Activated CD4-positive, alpha-beta T cell treated with anti-CD3 and anti-CD28 coated beads for 1 hour (primary cell): ENCODE measurements at regions not wholly inside any gene's neighbourhood (a gene's known extent, or its start where the extent isn't known, plus 50 kb on each side); places are given as distances from the start of the nearest gene placed in this dataset.

Source experiments
- DNase-seq: peaks from one replicate; pipeline ENCODE4 v3.0.0-alpha.2; 2020

GRCh38 chr2:128368437-128369107, 49.9 kb upstream of the HS6ST1 start:
- no peak for DNase-seq

GRCh38 chr2:128369108-128369555, 50.5 kb upstream of the HS6ST1 start:
- no peak for DNase-seq

GRCh38 chr2:128369602-128370467, 51.2 kb upstream of the HS6ST1 start:
- DNase-seq, result no peak

- no peak for DNase-seq
These were observed 52.0 kb upstream of the HS6ST1 start for GRCh38 chr2:128370468-128371247.

- no peak for DNase-seq
These were observed 52.6 kb upstream of the HS6ST1 start for GRCh38 chr2:128371248-128371630.

- DNase-seq, result no peak
These were observed 53.1 kb upstream of the HS6ST1 start for GRCh38 chr2:128371648-128372345.

- DNase-seq, result no peak
These were observed 54.1 kb upstream of the HS6ST1 start for GRCh38 chr2:128372621-128373341.

GRCh38 chr2:128373451-128374000, 54.9 kb upstream of the HS6ST1 start:
- DNase-seq, result no peak

- no peak for DNase-seq
These were observed 55.5 kb upstream of the HS6ST1 start for GRCh38 chr2:128374001-128374710.

GRCh38 chr2:128374711-128375413, 56.2 kb upstream of the HS6ST1 start:
- no peak for DNase-seq

- no peak for DNase-seq
These were observed 56.8 kb upstream of the HS6ST1 start for GRCh38 chr2:128375454-128375853.

GRCh38 chr2:128376241-128377041, 57.8 kb upstream of the HS6ST1 start:
- DNase-seq, result peak; percentile 3

- no peak for DNase-seq
These were observed 58.6 kb upstream of the HS6ST1 start for GRCh38 chr2:128377071-128377910.

GRCh38 chr2:128378231-128379020, 59.8 kb upstream of the HS6ST1 start:
- no peak for DNase-seq

- DNase-seq, result no peak
These were observed 60.6 kb upstream of the HS6ST1 start for GRCh38 chr2:128379021-128380015.
